Vagina (tissue), 2 donors: ENCODE measurements at regions not wholly inside any gene's neighbourhood (a gene's known extent, or its start where the extent isn't known, plus 50 kb on each side); places are given as distances from the start of the nearest gene placed in this dataset.

Experiments used
- CTCF ChIP-seq, 3 experiments: fragments of 450-650 bp in 2 of 3; fragments of 200-600 bp in 1 of 3; sonication (generic) in 1 of 3; IDR thresholded peaks; one replicate each; pipeline ENCODE4 v1.5.1; 2017 to 2019; ENCODE audit warnings: antibody characterized with exemption in 3 of 3, mild to moderate bottlenecking in 2 of 3, moderate library complexity in 2 of 3
- POLR2A ChIP-seq, 2 donors: fragments of 450-650 bp; IDR thresholded peaks; one replicate each; pipeline ENCODE4 v1.6.1; 2017; ENCODE audit warnings: antibody characterized with exemption in 2 of 2, mild to moderate bottlenecking in 2 of 2, moderate library complexity in 2 of 2

- TF ChIP-seq CTCF (IDR thresholded peaks at IDR 0.05): no peak
- TF ChIP-seq POLR2A (IDR thresholded peaks at IDR 0.05): no peak
Measured at GRCh38 chr1:93740157-93740556, 58.5 kb upstream of the BCAR3 start.
